Endothelial cell of umbilical vein (primary cell): ENCODE measurements at regions not wholly inside any gene's neighbourhood (a gene's known extent, or its start where the extent isn't known, plus 50 kb on each side); places are given as distances from the start of the nearest gene placed in this dataset.

Experiments used
- BruUV-seq: library from RNA; stranded (reverse); fragments of 400-500 nt; replicated peaks from 2 replicates; lab custom pipeline; 2021; lab: Mats Ljungman, UMichigan
- CTCF ChIA-PET: fragments of 300-600, 350-600 bp; sonication (Branson Sonifier 250); formaldehyde crosslinking; loops from one replicate; lab custom pipeline; 2021; ENCODE audit warnings: antibody characterized with exemption, inconsistent platforms; lab: Charles Lee
- POLR2A ChIA-PET: fragments of 300-600, 350-600 bp; sonication (Branson Sonifier 250); formaldehyde crosslinking; loops from one replicate; lab custom pipeline; 2021; ENCODE audit warnings: antibody characterized with exemption, inconsistent platforms; lab: Charles Lee
- DNase-seq: peaks from one replicate; pipeline ENCODE4 v3.0.0-alpha.2; 2011; ENCODE audit warnings: low read depth, low spot score
- FAIRE-seq: peaks from 2 replicates; lab custom pipeline; 2011; peaks lifted over from hg19 to GRCh38; lab: Jason Lieb, UNC
- H2AFZ ChIP-seq: 2 replicates; pipeline ENCODE4 v1.6.0; 2012; ENCODE audit warnings: low read depth, low read length, control low read depth, inconsistent platforms
- H3K27ac ChIP-seq: 2 replicates; pipeline ENCODE4 v1.5.1; 2011; ENCODE audit warnings: low read depth, mild to moderate bottlenecking, control low read depth, low read length, moderate library complexity; ENCODE audit not compliant: insufficient read depth
- H3K27me3 ChIP-seq, 2 experiments: 2 replicates each; pipeline versions ENCODE4 v1.6.0 to v1.6.1; 2011; ENCODE audit warnings: low read length in 2 of 2, mixed read lengths in 1 of 2; ENCODE audit not compliant: control insufficient read depth in 2 of 2, insufficient read depth in 2 of 2
- H3K36me3 ChIP-seq, 2 experiments: 2 replicates in 1 of 2; 3 replicates in 1 of 2; pipeline ENCODE4 v1.5.1; 2011; ENCODE audit warnings: low read length in 2 of 2, mild to moderate bottlenecking in 1 of 2, moderate library complexity in 1 of 2; ENCODE audit not compliant: control insufficient read depth in 2 of 2, insufficient read depth in 2 of 2; ENCODE audit errors: extremely low read depth in 1 of 2
- H3K4me1 ChIP-seq: 3 replicates; pipeline ENCODE4 v1.5.1; 2011; ENCODE audit warnings: mild to moderate bottlenecking, low read length; ENCODE audit not compliant: control insufficient read depth, insufficient read depth; ENCODE audit errors: extremely low read depth
- H3K4me2 ChIP-seq: 2 replicates; pipeline ENCODE4 v1.6.1; 2011; ENCODE audit warnings: low read length, control low read depth, mixed read lengths; ENCODE audit not compliant: insufficient read depth
- H3K4me3 ChIP-seq, 3 experiments: fragments of 200-600 bp in 1 of 3; sonication (generic), shearing (Covaris generic) in 1 of 3; replicated peaks in 1 of 3; 2 replicates each; pipeline ENCODE4 v1.5.1; 2011 to 2016; ENCODE audit warnings: control low read depth in 3 of 3, low read length in 3 of 3, mild to moderate bottlenecking in 2 of 3, inconsistent platforms in 1 of 3, low read depth in 1 of 3, moderate library complexity in 1 of 3; ENCODE audit not compliant: insufficient read depth in 1 of 3
- H3K79me2 ChIP-seq: 2 replicates; pipeline ENCODE4 v1.6.0; 2012; ENCODE audit warnings: low read length, inconsistent platforms; ENCODE audit not compliant: control insufficient read depth, insufficient read depth
- H3K9ac ChIP-seq: replicated peaks from 2 replicates; pipeline ENCODE3; 2011; ENCODE audit warnings: low read length, control low read depth; ENCODE audit not compliant: insufficient read depth; ENCODE audit errors: extremely low read depth
- H3K9me1 ChIP-seq: replicated peaks from 3 replicates; pipeline ENCODE4 v1.6.0; 2011; ENCODE audit warnings: mild to moderate bottlenecking, low read length; ENCODE audit not compliant: control insufficient read depth, insufficient read depth; ENCODE audit errors: extremely low read depth
- H3K9me3 ChIP-seq: replicated peaks from 2 replicates; pipeline ENCODE4 v1.5.1; 2012; ENCODE audit warnings: low read length, inconsistent platforms; ENCODE audit not compliant: control insufficient read depth, insufficient read depth
- H4K20me1 ChIP-seq: replicated peaks from 2 replicates; pipeline ENCODE3; 2011; ENCODE audit warnings: mild to moderate bottlenecking, low read length; ENCODE audit not compliant: control insufficient read depth, insufficient read depth; ENCODE audit errors: extremely low read depth
- EZH2 ChIP-seq: IDR thresholded peaks from 2 replicates; pipeline ENCODE4 v1.6.1; 2012; ENCODE audit warnings: borderline replicate concordance, low read depth, mild to moderate bottlenecking, moderate library complexity, low read length, inconsistent platforms; ENCODE audit not compliant: severe bottlenecking
- FOS ChIP-seq: IDR thresholded peaks from 2 replicates; pipeline ENCODE4 v1.6.1; 2011; ENCODE audit warnings: mild to moderate bottlenecking, low read length, moderate library complexity, borderline replicate concordance; ENCODE audit not compliant: insufficient read depth
- GATA2 ChIP-seq: IDR thresholded peaks from 2 replicates; pipeline ENCODE4 v1.7.0; 2011; ENCODE audit warnings: low read depth, mild to moderate bottlenecking, moderate library complexity, mixed read lengths, low read length; ENCODE audit not compliant: insufficient read length, insufficient read depth
- JUN ChIP-seq: IDR thresholded peaks from 2 replicates; pipeline ENCODE4 v1.6.1; 2011; ENCODE audit warnings: borderline replicate concordance, low read depth; ENCODE audit not compliant: insufficient read length, insufficient read depth
- MYC ChIP-seq: IDR thresholded peaks from one replicate; pipeline ENCODE4 v1.6.1; 2011; ENCODE audit warnings: mild to moderate bottlenecking, low read depth, low read length
- POLR2A ChIP-seq: IDR thresholded peaks from 2 replicates; pipeline ENCODE4 v1.6.1; 2012; ENCODE audit warnings: low read depth, mild to moderate bottlenecking, control low read depth, low read length
- POLR2AphosphoS5 ChIP-seq: IDR thresholded peaks from 2 replicates; pipeline ENCODE4 v1.6.1; 2012; ENCODE audit warnings: low read depth, mild to moderate bottlenecking, control low read depth, low read length, moderate library complexity; ENCODE audit not compliant: insufficient read depth
- dilution Hi-C: fragments of 300-500 bp; cut with MboI; formaldehyde crosslinking; loops from one replicate; pipeline ENCODE4 v1.15.0; 2019; ENCODE audit warnings: low sequenced_read_pairs; ENCODE audit not compliant: extremely low pct_ligation_motif_present
- intact Hi-C: fragments of 100-400 bp; cut with micrococcal nuclease; formaldehyde crosslinking; loops from one replicate; pipeline ENCODE4 v1.10.0; 2022
- TF ChIP-seq, protein P1 (sequence below), 2 donors: IDR thresholded peaks; 1 replicate in 1 of 2; 2 replicates in 1 of 2; pipeline ENCODE4 v1.5.1; 2011; ENCODE audit warnings: low read length in 2 of 2, mild to moderate bottlenecking in 2 of 2, moderate library complexity in 2 of 2, control low read depth in 1 of 2, inconsistent platforms in 1 of 2, low read depth in 1 of 2; ENCODE audit not compliant: insufficient read depth in 1 of 2; ENCODE audit errors: extremely low read depth in 1 of 2
- TF ChIP-seq, protein P2 (sequence below): IDR thresholded peaks from 2 replicates; pipeline ENCODE4 v1.6.1; 2011; ENCODE audit not compliant: insufficient read depth, insufficient read length

DNA sequence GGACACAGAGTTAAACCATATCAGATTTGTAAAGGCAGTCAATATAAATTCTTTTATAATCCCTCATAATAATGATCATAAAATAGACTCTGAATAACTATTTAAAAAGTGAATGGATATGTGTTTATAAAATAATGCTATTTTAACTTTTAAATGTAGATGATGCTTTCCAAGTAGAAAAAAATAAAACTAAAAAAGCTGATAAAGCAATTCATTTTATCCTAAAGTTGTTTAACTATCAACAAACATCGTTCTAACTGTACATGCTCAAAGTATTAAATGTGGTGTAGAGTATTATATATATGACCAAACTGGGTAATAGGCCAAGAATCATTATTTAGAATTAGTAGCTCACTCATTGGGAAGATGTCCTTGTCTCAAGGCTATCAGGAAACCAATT, 248.3 kb upstream of the CLEC14A start:
- no peak overlapping the region for H3K27ac ChIP-seq
- no peaks in the 10 kb centered on the region for H3K36me3 ChIP-seq
- H3K4me2 ChIP-seq, result no peak overlapping the region
- POLR2A ChIA-PET, result no interaction called here
- no peak for TF ChIP-seq POLR2A
- TF ChIP-seq, protein P1, sequence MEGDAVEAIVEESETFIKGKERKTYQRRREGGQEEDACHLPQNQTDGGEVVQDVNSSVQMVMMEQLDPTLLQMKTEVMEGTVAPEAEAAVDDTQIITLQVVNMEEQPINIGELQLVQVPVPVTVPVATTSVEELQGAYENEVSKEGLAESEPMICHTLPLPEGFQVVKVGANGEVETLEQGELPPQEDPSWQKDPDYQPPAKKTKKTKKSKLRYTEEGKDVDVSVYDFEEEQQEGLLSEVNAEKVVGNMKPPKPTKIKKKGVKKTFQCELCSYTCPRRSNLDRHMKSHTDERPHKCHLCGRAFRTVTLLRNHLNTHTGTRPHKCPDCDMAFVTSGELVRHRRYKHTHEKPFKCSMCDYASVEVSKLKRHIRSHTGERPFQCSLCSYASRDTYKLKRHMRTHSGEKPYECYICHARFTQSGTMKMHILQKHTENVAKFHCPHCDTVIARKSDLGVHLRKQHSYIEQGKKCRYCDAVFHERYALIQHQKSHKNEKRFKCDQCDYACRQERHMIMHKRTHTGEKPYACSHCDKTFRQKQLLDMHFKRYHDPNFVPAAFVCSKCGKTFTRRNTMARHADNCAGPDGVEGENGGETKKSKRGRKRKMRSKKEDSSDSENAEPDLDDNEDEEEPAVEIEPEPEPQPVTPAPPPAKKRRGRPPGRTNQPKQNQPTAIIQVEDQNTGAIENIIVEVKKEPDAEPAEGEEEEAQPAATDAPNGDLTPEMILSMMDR (IDR thresholded peaks at IDR 0.05; ENCODE audit: extremely low read depth in 1 of 2, insufficient read depth in 1 of 2, low read depth in 1 of 2, low read length in 2 of 2), result no peak
- TF ChIP-seq, protein P2, sequence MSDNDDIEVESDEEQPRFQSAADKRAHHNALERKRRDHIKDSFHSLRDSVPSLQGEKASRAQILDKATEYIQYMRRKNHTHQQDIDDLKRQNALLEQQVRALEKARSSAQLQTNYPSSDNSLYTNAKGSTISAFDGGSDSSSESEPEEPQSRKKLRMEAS, result no peak
- no peak for TF ChIP-seq FOS
- TF ChIP-seq JUN, result no peak
- TF ChIP-seq MYC, result no peak
- TF ChIP-seq EZH2, result no peak
- no peak for TF ChIP-seq GATA2
- TF ChIP-seq POLR2AphosphoS5, result no peak
- dilution Hi-C loops (no loop called here), intact Hi-C loops (no loop called here)
- H3K9me1 ChIP-seq, result no peaks in the 10 kb centered on the region
- H3K9ac ChIP-seq, result no peak overlapping the region
- no peaks in the 10 kb centered on the region for H3K4me1 ChIP-seq
- H3K9me3 ChIP-seq, result no peaks in the 10 kb centered on the region
- H3K79me2 ChIP-seq, result no peaks in the 10 kb centered on the region
- H2AFZ ChIP-seq, result no peak overlapping the region
- FAIRE-seq (no peak), DNase-seq (no peak)
- CTCF ChIA-PET, result interaction anchor here (2.2 kb wide), 1 partner anchor 14 kb away, joined by 6 read pairs; no protein-coding TSS in a partner anchor
- H3K4me3 ChIP-seq, result no peak overlapping the region
- H4K20me1 ChIP-seq, result no peaks in the 10 kb centered on the region
- no TSS peak for BruUV-seq
- H3K27me3 ChIP-seq, result no peaks in the 10 kb centered on the region
